ENCODE measurements at regions not wholly inside any gene's neighbourhood (a gene's known extent, or its start where the extent isn't known, plus 50 kb on each side); places are given as distances from the start of the nearest gene placed in this dataset.
A peak's percentile ranks its signal among the peaks of the same experiment; 100 is the strongest.

DNA sequence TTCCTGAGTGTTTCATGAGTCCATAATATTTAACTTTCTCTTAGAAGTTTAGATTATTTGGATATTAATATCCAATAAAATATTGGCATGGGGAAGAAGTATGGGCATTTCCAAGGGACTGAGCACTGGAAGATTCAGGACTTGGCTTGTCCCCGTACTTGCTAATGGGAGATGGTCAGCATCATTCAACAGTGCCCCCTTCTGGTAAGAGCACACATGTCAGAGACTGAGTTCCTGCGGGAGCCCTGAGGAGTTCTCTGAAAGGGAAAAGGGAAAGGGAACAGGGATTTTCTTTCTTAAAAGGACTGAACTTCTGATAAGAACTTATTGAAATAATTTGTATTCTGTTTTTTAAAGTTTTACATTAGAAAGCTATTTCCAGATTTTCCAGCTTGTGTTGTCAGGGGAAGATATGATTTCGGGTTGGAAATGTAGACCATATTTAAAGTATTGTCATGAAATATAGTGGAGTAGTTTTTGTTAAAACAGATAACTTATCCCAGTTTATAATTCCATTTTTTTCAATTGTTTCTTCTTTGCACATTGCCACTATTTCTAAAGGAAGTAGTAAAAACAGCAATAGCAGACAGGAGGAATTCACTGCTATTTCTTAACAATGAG, 59.8 kb upstream of the C12orf71 start:
- no peak for TF ChIP-seq POLR2AphosphoS5 (IDR thresholded peaks at IDR 0.05)
- peak; percentile 37 to 58 for TF ChIP-seq CTCF (IDR thresholded peaks at IDR 0.05)
- no peak for TF ChIP-seq EP300 (IDR thresholded peaks at IDR 0.05)

All from suprapubic skin (tissue), 4 donors.